SK-MEL-5 (cell line): ENCODE measurements at regions not wholly inside any gene's neighbourhood (a gene's known extent, or its start where the extent isn't known, plus 50 kb on each side); places are given as distances from the start of the nearest gene placed in this dataset.
"Not testable (repeated sequence)": the region's sequence is repeated elsewhere in the genome, so short reads cannot be mapped to it uniquely, and the experiment has no call there.

Experiments used
- DNase-seq: peaks from one replicate; pipeline ENCODE4 v3.0.0-alpha.2; 2016; ENCODE audit warnings: low read depth, low spot score
- in situ Hi-C: cut with HindIII; loops from 2 replicates; pipeline ENCODE4 v1.10.0; 2016; ENCODE audit warnings: low sequenced_read_pairs, high pct_unique_total_duplicates, low pct_unique_long_range_greater_than_20kb

DNA sequence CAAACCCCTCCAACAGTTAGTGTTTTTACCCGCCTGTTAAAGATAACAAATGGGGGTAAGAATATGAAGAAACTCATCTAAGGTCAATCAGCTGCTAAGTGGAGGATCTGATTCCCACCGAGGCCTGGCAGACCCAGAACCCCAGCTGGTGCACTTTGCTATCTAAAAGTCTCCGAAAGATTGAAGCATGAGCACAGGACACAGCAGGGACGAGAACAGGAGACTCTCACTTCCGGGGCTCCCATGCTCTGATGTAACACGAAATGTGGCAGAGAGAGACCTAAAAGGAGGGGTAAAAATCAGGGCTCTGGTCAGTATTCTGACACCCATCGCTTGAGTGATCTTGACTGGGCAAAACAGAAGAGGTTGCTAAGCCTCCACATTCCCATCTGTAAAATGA, 119.7 kb downstream of the PDCL3 start:
- in situ Hi-C loops = no loop called here
- no peak for DNase-seq

DNA sequence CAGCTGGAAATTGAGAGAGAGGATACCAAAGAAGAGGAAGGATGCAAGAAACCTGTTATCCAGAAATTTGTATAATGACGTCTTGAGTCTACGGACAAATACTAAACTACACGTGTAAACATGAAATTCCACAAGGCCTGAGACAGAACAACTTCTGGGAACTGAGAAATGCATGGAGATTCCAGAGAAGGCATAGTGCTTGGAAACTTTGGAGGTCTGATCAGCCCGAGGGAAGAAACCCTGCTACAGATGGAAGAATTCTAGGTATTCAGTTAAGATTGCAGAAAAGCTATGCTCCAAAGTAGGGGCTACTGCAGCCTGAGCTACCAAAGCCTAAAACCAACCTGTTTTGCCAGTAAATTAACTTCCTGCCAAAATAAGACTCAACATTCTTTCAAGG, 120.4 kb downstream of the PDCL3 start:
- DNase-seq = no peak
- in situ Hi-C loops = no loop called here

DNA sequence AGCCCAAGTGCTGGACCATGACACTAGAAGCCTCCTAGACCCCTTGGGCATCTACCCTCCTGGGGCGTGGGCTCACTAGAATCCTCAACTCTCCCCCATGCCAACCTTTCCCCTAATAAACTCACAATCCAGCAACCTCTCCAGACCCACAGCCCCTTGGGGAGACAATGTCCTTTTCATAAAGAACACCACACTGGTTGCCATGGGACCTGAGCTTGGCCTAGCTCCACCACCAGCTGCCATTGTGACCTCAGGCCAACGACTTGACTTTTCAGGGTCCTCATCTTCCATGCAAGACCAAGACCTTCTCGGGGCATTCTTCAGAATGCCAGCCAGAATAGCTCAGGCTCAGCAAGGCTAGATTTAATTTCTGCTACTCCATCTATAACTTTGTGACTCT, 128.1 kb upstream of the NPAS2 start:
- DNase-seq = no peak
- in situ Hi-C loops = no loop called here

DNA sequence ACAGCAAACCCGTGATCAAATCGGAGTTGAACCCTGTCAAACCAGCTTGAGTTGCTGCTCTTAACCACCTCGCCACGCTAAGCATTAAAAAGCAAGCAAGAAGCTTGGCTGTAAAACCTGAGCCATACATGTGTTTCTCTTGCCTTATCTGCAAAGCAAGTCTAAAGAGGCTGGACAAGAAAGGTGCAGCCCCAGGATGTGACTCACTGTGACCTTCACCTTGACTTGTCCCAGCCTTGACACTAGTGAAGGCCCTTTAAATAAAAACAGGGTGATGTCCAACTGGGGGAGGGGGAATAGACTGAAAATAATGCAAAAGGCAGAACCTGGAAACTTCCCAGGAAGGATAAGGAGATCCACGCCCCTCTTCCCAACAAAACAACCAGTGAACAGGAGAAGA, 127.6 kb upstream of the NPAS2 start:
- DNase-seq = no peak
- in situ Hi-C loops = no loop called here

DNA sequence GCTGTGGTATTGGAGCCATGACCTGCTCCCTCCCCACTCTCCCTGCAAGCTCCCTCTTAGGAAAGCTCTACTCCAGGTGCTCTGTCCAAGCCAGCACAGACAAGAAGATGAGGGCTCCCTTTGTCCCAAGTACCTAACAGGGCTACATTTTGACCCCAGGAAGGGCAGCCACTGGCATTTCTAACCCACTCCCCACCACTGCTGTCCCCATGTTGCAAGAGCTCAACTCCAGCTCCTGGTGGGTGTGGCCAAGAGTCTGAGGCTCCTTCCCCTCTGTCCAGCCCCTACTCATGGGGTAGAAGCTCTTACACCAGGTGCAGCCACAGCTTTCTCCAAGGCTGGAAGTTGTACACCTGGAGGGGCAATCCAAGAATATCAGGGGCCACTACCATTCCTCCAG, 127.0 kb upstream of the NPAS2 start:
- in situ Hi-C loops = no loop called here
- no peak for DNase-seq

DNA sequence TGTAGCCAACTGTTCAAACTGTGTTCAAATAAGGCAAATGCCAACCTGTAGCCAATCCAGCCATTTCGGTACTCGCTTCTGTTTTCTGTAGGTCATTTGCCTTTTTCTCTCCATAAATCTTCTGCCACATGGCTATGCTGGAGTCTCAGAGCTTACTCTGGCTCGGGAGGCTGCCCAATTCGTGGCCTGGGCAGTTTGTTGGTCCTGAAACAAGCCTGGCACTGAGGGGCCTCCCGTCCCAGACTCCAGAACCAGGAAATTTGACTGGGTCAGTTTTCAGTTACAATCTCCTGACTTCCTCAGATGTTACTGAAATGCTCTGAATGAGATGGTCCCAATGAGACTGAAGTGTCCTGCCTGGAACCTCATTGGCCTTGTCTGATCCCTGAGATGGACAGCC, 120.8 kb upstream of the NPAS2 start:
- no peak for DNase-seq
- in situ Hi-C loops = no loop called here

DNA sequence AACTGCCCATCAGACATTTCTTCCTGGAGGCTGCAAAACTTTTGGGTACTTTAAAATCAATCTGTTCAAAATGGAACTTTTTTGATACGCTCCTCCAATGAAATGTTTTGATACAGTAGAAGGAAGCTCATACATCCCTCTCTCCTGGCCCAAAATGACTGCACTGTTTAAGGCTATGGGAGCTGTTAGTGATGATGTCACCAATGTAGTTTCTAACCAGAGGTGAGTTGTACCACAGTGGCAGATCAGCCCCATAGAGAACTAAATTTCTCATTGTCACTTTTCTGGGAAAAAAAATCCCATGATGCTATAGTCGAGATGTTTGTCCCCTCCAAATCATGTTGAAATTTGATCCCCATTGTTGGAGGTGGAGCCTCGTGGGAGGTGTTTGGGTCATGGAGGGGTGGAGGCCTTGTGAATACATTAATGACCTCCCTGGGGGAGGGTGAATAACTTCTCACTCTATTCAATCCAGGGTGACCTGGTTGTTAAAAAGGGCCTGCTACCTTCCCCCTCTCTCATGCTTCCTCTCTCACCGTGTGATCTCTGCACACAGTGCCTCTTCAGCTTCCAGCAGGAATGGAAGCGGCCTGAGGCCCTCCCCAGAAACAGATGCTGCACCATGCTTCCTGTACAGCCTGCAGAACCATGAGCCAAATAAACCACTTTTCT, 117.4 kb upstream of the NPAS2 start:
- in situ Hi-C loops = no loop called here

DNA sequence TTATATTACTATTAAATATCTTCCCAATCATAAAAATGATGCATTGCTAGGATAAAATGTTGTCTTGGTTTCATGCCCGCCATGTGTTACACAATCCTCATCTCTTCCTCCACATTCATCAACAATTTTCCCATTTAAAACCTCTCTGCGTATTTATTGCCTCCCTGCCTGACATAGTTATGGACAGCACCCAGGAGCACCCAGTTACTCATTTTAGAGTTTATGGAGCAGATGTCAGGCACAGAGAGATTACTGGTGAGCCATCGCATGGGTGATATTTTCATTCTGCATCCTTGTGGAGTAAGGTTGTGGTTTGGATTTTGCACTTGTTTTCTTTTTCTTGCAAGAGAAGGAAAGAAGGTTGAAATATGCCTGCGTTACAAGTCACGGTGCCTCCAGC, 116.7 kb upstream of the NPAS2 start:
- in situ Hi-C loops = no loop called here
- DNase-seq = no peak

More for the DNA sequence above, 117.4 kb upstream of the NPAS2 start:
- DNase-seq = no peak

DNA sequence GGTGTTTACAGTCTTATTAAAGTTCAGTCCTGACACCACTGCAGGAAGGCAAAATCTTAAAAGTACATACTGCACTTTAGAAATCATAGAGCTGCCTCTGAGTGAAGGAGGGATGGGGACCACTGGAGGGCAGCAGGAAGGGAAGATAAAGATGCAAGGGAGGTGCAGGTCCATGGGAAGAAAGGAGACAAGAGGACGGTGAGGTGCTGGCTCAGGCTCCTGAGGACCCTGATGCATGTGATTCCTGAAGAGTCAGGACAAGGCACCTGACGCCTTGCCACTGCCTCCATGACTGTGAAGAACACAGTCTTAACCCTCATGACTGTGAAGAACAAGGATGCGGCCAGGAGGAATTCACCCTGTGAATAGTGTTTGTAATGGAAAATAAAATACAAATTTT, 116.2 kb upstream of the NPAS2 start:
- no peak for DNase-seq
- in situ Hi-C loops = no loop called here

DNA sequence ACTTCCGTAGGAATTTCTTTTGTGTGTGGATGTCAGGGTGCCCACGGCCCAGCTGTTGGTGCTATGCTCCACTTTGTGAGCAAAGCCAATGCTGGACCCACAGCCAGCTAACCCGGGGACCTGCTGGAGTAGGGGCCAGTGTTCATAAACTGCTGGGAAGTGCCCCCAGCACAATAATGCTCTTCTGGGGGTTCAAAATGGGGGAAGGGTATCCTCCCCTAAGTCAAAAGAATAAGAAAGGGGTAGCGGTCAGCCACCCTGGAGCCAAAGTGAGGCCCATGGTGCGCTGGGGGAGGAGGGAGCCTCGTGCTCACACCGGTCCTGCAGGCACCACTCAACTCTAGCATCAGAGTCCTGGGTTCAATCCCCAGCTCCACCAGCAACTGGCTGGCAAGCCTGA, 115.8 kb upstream of the NPAS2 start:
- no peak for DNase-seq
- in situ Hi-C loops = no loop called here

DNA sequence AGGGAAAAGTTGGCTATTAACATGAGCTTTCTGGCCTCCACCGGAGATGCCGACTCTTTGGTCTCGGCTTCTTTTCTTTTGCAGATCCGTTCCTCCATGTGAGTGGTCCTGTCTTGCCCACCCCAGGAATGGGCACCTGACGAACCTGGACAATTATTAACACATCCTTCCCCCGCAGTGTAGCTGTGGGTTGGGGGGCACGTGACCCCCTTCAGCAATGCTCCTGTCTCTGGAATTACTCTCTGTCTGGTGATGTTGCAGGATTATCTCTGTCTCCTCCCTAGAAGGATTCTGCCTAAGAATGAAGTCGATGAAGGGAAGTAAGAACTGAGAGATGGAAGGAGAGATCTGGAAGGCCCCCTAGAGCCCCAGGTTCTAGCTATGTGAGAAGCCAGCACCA, 115.2 kb upstream of the NPAS2 start:
- in situ Hi-C loops = no loop called here
- no peak for DNase-seq

DNA sequence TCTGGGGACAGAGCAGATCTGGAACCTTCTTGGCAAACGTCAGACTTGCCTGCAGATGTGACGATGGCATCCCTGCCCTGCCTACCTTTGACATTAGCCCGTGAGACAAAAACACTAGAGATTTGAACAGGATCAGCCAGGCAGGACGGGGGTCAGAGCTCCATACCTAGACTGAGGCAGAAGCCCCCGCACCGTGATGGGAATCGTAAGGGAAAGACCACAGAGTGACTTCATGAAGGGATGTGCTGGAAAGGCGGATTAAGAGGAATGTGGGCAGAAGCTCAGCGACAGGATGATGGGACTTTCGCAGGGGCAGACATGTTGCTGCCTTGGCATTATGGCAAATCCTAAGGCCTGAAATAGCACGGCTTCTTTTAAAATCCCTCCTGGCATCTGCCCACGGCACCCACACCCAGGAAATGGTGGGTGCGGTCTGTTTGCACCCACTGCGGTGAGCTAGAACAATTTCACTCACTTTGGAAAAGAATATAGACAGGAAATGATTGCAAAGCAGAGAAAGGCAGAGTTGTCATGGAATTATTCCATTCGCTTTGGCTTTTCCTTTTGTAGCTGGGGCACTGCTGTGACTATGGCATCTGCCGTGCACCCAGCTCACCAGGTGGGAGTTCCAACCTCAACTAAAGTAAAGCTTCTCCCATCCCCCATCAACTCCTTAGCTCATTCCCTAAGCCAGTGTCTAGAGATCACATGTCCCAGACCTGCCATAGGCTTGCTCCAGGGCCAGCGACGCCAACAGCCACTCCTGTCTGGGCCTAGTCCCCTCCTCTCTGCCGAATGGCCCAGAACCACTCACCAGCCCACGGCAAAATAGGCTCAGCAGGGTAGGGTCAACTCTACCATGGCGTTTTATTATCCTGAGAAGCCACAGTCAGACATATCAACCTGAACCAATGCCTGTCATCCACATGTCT, 112.7 kb upstream of the NPAS2 start:
- no peak for DNase-seq
- in situ Hi-C loops = no loop called here

DNA sequence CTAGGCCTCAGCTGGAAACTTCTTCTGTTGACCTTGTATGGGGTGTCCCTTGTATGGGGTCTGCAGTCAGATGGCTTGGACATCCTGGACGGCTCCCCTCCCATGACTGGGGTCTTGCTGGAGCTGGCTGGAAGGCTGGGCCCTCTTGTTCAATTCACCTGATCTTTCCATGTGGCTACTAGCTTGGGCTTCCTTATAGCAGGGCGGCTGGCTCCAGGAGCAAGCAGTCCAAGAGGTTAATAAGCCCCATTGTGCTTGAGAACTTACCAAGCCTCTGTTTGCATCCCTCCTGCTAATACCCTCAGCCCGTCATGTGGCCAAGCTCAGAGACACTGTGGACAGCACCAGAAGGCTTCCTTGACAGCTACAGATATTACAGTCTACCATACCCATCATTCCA, 111.6 kb upstream of the NPAS2 start:
- in situ Hi-C loops = no loop called here
- no peak for DNase-seq

DNA sequence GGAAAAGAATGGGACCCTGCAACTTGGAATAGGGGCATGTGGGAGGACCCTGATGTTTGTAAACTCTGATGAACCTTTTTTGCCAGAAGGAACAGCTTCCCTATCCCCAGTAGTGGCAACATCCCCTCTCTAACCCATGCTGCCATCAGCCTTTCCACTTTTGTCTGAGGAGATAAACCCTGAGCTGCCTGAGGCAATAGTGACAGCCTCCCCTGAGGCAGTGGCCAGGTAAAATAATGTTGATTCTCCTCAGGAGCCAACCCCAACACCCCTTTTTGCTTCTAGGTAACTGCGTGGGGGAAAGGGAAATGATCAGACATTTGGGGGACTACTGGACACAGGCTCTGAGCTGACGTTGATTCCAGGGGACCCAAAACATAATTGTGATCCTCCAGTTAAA, 106.8 kb upstream of the NPAS2 start:
- in situ Hi-C loops = no loop called here
- no peak for DNase-seq

DNA sequence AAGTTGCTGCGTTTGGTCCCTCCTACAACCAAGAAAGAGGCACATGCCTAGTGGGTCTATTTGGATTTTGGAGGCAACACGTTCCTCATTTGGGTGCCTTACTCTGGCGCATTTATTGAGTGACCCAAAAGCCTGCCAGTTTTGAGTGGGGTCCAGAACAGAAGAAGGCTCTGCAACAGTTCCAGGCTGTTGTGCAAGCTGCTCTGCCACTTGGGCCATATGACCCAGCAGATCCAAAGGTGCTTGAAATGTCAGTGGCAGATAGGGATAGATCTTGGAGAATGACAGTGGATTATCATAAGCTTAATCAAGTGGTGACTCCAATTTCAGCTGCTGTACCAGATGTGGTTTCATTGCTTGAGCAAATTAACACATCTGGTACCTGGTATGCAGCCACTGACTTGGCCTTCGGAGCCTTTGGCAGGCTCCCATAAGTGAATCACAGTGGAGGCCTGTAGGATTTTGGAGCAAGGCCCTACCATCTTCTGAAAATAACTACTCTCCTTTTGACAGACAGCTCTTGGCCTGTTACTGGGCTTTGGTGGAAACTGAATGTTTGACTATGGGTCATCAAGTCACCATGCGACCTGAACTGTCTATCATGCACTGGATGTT, 105.4 kb upstream of the NPAS2 start:
- DNase-seq, in situ Hi-C loops: not testable (repeated sequence)

DNA sequence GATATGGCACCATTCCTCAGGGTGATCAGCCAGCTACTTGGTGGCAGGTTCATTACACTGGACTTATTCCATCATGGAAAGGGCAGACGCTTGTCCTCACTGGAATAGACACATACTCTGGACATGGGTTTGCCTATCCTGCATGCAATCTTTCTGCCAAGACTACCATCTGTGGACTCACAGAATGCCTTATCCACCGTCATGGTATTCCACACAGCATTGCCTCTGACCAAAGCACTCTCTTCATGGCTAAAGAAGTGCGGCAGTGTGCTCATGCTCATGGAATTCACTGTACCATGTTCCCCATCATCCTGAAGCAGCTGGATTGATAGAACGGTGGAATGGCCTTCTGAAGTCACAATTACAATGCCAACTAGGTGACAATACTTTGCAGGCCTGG, 104.1 kb upstream of the NPAS2 start:
- in situ Hi-C loops, DNase-seq: not testable (repeated sequence)

DNA sequence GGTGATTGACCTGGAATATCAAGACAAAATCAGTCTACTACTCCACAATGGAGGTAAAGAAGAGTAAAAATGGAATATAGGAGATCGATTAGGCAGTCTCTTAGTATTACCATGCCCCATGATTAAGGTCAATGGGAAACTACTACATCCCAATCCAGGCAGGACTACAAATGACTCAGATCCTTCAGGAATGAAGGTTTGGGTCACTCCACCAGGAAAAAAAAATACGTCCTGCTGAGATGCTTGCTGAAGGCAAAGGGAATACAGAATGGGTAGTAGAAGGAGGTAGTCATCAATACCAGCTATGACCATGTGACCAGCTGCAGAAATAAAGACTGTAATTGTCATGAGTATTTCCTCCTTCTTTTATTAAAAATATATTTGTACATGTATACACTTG, 103.4 kb upstream of the NPAS2 start:
- DNase-seq = no peak
- in situ Hi-C loops = no loop called here

DNA sequence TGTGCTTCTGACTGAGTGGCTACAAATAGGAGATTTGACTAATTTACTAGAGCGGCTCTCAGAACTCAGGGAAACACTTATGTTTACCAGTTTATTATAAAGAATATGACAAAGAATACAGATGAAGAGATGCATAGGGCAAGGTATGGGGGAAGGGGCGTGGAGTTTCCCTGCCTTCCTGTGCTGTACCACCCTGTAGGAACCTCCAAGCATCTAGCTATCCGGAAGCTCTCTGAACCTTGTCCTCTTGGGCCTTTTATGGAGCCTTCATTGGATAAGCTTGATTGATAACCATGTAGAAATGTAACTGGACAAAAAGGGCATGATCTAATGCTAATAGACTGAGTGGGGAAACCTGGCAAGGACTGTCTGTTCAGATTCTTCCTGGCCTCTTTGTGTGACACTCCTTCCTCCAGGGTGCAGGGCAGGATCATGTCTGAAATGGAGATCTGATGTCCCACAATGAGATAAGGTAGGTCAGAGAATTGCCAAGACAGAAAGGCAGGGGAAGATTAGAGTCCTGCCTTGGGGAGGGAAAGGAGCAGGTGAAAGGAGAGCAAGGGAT, 101.8 kb upstream of the NPAS2 start:
- no peak for DNase-seq
- in situ Hi-C loops = no loop called here
